Spleen (tissue), 7 donors: ENCODE measurements at regions not wholly inside any gene's neighbourhood (a gene's known extent, or its start where the extent isn't known, plus 50 kb on each side); places are given as distances from the start of the nearest gene placed in this dataset.

ENCODE experiments used
- POLR2A ChIP-seq, 3 donors: fragments of 450-650 bp; IDR thresholded peaks; one replicate each; pipeline ENCODE4 v1.5.1; 2017; ENCODE audit warnings: antibody characterized with exemption in 3 of 3, mild to moderate bottlenecking in 1 of 3
- POLR2AphosphoS5 ChIP-seq, 3 donors: sonication (generic); formaldehyde crosslinking; IDR thresholded peaks; one replicate each; pipeline ENCODE4 v1.5.1; 2017; ENCODE audit warnings: antibody characterized with exemption in 3 of 3
- TF ChIP-seq, protein P1 (sequence below), 11 experiments: fragments of 200-600 bp in 7 of 11; fragments of 450-650 bp in 4 of 11; sonication (generic) in 4 of 11; IDR thresholded peaks in 8 of 11; conservative IDR thresholded peaks in 3 of 11; 1 replicate in 7 of 11; 2 replicates in 4 of 11; pipeline versions ENCODE4 v1.4.0 to v1.8.0; 2016 to 2021; ENCODE audit warnings: antibody characterized with exemption in 11 of 11, inconsistent platforms in 4 of 11, mild to moderate bottlenecking in 1 of 11
- donor health status: DM: no; HTN: no; CAD: no; lungs with moderate emphysema.
- donor health status: DM: no; HTN: no; CAD: no.
- donor health status: DM: no; HTN: no; CAD: no.

DNA sequence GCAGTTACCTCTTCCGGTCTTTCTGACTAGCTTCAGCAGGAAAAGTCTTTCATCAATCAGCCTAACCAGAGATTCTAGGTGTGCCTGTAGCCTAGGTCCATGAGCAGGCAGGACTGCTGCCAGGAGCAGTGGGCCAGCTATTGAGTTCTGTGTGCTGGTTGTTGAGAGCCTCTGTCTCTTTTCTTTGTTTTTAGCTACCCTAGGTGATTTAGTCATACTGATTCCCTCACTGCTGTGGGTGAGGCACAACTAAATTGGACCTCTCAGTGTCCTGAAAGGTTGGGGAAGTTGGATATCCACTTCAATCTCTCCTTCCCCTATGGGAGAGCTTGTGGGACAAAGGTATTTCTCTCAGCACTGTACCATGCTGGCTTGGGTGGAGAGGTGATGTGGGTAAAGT is 354.9 kb downstream of the GPAT3 start:
- TF ChIP-seq POLR2A (IDR thresholded peaks at IDR 0.05) (no peak), POLR2AphosphoS5 (IDR thresholded peaks at IDR 0.05) (no peak)
- TF ChIP-seq, protein P1, sequence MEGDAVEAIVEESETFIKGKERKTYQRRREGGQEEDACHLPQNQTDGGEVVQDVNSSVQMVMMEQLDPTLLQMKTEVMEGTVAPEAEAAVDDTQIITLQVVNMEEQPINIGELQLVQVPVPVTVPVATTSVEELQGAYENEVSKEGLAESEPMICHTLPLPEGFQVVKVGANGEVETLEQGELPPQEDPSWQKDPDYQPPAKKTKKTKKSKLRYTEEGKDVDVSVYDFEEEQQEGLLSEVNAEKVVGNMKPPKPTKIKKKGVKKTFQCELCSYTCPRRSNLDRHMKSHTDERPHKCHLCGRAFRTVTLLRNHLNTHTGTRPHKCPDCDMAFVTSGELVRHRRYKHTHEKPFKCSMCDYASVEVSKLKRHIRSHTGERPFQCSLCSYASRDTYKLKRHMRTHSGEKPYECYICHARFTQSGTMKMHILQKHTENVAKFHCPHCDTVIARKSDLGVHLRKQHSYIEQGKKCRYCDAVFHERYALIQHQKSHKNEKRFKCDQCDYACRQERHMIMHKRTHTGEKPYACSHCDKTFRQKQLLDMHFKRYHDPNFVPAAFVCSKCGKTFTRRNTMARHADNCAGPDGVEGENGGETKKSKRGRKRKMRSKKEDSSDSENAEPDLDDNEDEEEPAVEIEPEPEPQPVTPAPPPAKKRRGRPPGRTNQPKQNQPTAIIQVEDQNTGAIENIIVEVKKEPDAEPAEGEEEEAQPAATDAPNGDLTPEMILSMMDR (IDR thresholded peaks at IDR 0.05 in 8 of 11, conservative IDR thresholded peaks at IDR 0.05 in 3 of 11), result no peak
